Osteoblast (primary cell): ENCODE measurements at regions not wholly inside any gene's neighbourhood (a gene's known extent, or its start where the extent isn't known, plus 50 kb on each side); places are given as distances from the start of the nearest gene placed in this dataset.

Experiments
- DNase-seq: peaks from one replicate; pipeline ENCODE4 v3.0.0; 2011; ENCODE audit warnings: low spot score, mixed read lengths; ENCODE audit not compliant: insufficient read length; ENCODE audit errors: missing footprints
- H2AFZ ChIP-seq: 2 replicates; pipeline ENCODE4 v1.6.0; 2011; ENCODE audit warnings: mild to moderate bottlenecking, low read length
- H3K27ac ChIP-seq: 2 replicates; pipeline ENCODE4 v1.5.1; 2011; ENCODE audit warnings: mild to moderate bottlenecking, low read depth, low read length, moderate library complexity
- H3K27me3 ChIP-seq: 2 replicates; pipeline ENCODE4 v1.6.0; 2012; ENCODE audit warnings: mild to moderate bottlenecking, control low read depth, inconsistent platforms, low read length, moderate library complexity; ENCODE audit not compliant: insufficient read depth
- H3K36me3 ChIP-seq: 2 replicates; pipeline ENCODE4 v1.5.1; 2011; ENCODE audit warnings: mild to moderate bottlenecking, low read length, control low read depth, moderate library complexity; ENCODE audit not compliant: insufficient read depth
- H3K4me1 ChIP-seq: 2 replicates; pipeline ENCODE4 v1.5.1; 2011; ENCODE audit warnings: mild to moderate bottlenecking, low read length, control low read depth, moderate library complexity; ENCODE audit not compliant: insufficient read depth
- H3K4me2 ChIP-seq: 2 replicates; pipeline ENCODE4 v1.6.0; 2011; ENCODE audit warnings: mild to moderate bottlenecking, low read length; ENCODE audit not compliant: insufficient read depth
- H3K4me3 ChIP-seq: fragments of 200-600 bp; sonication (generic); 3 replicates; pipeline ENCODE4 v1.5.1; 2012; ENCODE audit warnings: mild to moderate bottlenecking, low read length, inconsistent platforms; ENCODE audit not compliant: insufficient read depth
- H3K79me2 ChIP-seq: 2 replicates; pipeline ENCODE4 v1.6.0; 2012; ENCODE audit warnings: mild to moderate bottlenecking, low read length, control low read depth, inconsistent platforms; ENCODE audit not compliant: insufficient read depth
- H3K9me3 ChIP-seq: 2 replicates; pipeline ENCODE4 v1.5.1; 2011; ENCODE audit warnings: low read depth, low read length, control low read depth
- H4K20me1 ChIP-seq: 2 replicates; pipeline ENCODE4 v1.6.0; 2012; ENCODE audit warnings: mild to moderate bottlenecking, low read length, control low read depth; ENCODE audit not compliant: insufficient read depth
- CTCF ChIP-seq: IDR thresholded peaks from 2 replicates; pipeline ENCODE4 v1.5.1; 2011; ENCODE audit warnings: mild to moderate bottlenecking, low read depth, low read length, moderate library complexity; ENCODE audit errors: extremely low read depth

- no peak for DNase-seq
- TF ChIP-seq CTCF = no peak
- H3K4me2 ChIP-seq = no peak overlapping the region
These were observed 80.9 kb upstream of the TOX2 start for GRCh38 chr20:43833511-43834395.

GRCh38 chr20:43832961-43833360 lies 81.7 kb upstream of the TOX2 start:
- DNase-seq = no peak
- H3K27me3 ChIP-seq = peaks cover 29% of the 10 kb centered on the region
- no peak overlapping the region for H3K4me2 ChIP-seq
- H3K9me3 ChIP-seq = peaks cover 4% of the 10 kb centered on the region
- H3K36me3 ChIP-seq = no peaks in the 10 kb centered on the region
- H2AFZ ChIP-seq = no peak overlapping the region
- no peaks in the 10 kb centered on the region for H4K20me1 ChIP-seq
- no peak for TF ChIP-seq CTCF
- no peak overlapping the region for H3K27ac ChIP-seq
- H3K4me3 ChIP-seq = no peak overlapping the region
- no peaks in the 10 kb centered on the region for H3K79me2 ChIP-seq
- H3K4me1 ChIP-seq = no peaks in the 10 kb centered on the region

More at GRCh38 chr20:43833511-43834395, 80.9 kb upstream of the TOX2 start:
- no peaks in the 10 kb centered on the region for H4K20me1 ChIP-seq
- peaks cover 4% of the 10 kb centered on the region for H3K9me3 ChIP-seq
- peaks cover 29% of the 10 kb centered on the region for H3K27me3 ChIP-seq
- H3K4me3 ChIP-seq = no peak overlapping the region
- no peaks in the 10 kb centered on the region for H3K36me3 ChIP-seq
- H3K79me2 ChIP-seq = no peaks in the 10 kb centered on the region
- no peaks in the 10 kb centered on the region for H3K4me1 ChIP-seq
- no peak overlapping the region for H2AFZ ChIP-seq
- H3K27ac ChIP-seq = no peak overlapping the region

GRCh38 chr20:43832096-43832816 lies 82.4 kb upstream of the TOX2 start:
- TF ChIP-seq CTCF = no peak
- Histone ChIP-seq H3K4me1 (no peaks in the 10 kb centered on the region), H3K27me3 (peaks cover 29% of the 10 kb centered on the region), H4K20me1 (no peaks in the 10 kb centered on the region), H3K9me3 (peaks cover 4% of the 10 kb centered on the region), H3K27ac (no peak overlapping the region), H3K4me3 (no peak overlapping the region), H2AFZ (no peak overlapping the region), H3K79me2 (no peaks in the 10 kb centered on the region), H3K4me2 (no peak overlapping the region), H3K36me3 (no peaks in the 10 kb centered on the region)
- no peak for DNase-seq

GRCh38 chr20:43831481-43832065 lies 83.1 kb upstream of the TOX2 start:
- no peaks in the 10 kb centered on the region for H4K20me1 ChIP-seq
- H3K27ac ChIP-seq = no peak overlapping the region
- no peak overlapping the region for H2AFZ ChIP-seq
- no peaks in the 10 kb centered on the region for H3K36me3 ChIP-seq
- no peak for TF ChIP-seq CTCF
- DNase-seq = no peak
- peaks cover 32% of the 10 kb centered on the region for H3K27me3 ChIP-seq
- peaks cover 4% of the 10 kb centered on the region for H3K9me3 ChIP-seq
- no peak overlapping the region for H3K4me2 ChIP-seq
- H3K79me2 ChIP-seq = no peaks in the 10 kb centered on the region
- H3K4me1 ChIP-seq = no peaks in the 10 kb centered on the region
- H3K4me3 ChIP-seq = no peak overlapping the region
